ENCODE measurements at regions not wholly inside any gene's neighbourhood (a gene's known extent, or its start where the extent isn't known, plus 50 kb on each side); places are given as distances from the start of the nearest gene placed in this dataset.

DNA sequence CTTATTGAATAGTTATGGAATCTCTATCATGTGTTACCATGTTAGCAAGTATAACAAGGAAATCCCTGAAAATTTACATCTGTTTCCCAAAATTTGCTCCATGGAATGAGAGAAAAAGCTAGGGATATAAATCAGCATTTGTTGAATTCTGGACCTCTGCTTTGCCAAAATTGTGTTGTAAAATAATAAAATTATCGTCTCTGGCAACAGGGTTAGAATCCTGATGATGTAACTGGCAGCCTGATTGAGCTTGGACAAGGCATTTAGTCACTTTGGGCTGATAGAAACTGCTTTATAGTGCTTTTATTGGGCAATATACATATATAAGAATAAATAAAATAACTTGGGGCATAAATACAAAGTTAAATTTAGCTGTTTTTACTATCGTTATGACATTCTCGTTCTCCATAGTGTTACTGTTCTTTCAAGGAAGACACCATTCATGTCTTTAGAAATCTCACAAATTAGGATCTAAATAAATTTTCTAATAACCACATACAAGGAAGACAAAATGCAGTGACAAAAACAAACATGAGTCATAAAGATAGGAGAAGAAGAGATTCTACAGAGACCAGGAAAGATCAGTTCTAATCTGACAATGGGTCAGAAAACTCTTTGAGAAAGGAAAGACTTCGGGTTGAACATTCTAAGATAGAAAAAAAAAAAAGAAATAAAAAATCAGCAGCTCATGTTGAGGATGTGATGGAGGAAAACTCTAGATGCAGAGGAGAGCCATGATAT, 145.0 kb upstream of the CDH10 start:
- Histone ChIP-seq H3K9me3 (ENCODE audit: control insufficient read depth, low read length) (no peaks in the 10 kb centered on the region), H3K4me3 (ENCODE audit: insufficient read depth, low read depth, low read length) (no peak overlapping the region), H3K36me3 (ENCODE audit: control insufficient read depth, insufficient read depth, low read length) (no peaks in the 10 kb centered on the region), H3K27ac (ENCODE audit: insufficient read depth, low read depth, low read length, poor library complexity, severe bottlenecking) (no peak overlapping the region), H3K4me1 (ENCODE audit: control insufficient read depth, insufficient read depth, low read length) (no peaks in the 10 kb centered on the region), H3K27me3 (ENCODE audit: control insufficient read depth, insufficient read depth, low read length, poor library complexity, severe bottlenecking) (no peaks in the 10 kb centered on the region)
- 92 to 96% methylated on average over 4 of the region's 4 CpGs for WGBS, 2 experiments

- Histone ChIP-seq H3K4me1 (ENCODE audit: control insufficient read depth, insufficient read depth, low read length) (no peaks in the 10 kb centered on the region), H3K4me3 (ENCODE audit: insufficient read depth, low read depth, low read length) (no peak overlapping the region), H3K36me3 (ENCODE audit: control insufficient read depth, insufficient read depth, low read length) (no peaks in the 10 kb centered on the region), H3K27me3 (ENCODE audit: control insufficient read depth, insufficient read depth, low read length, poor library complexity, severe bottlenecking) (no peaks in the 10 kb centered on the region), H3K9me3 (ENCODE audit: control insufficient read depth, low read length) (no peaks in the 10 kb centered on the region), H3K27ac (ENCODE audit: insufficient read depth, low read depth, low read length, poor library complexity, severe bottlenecking) (no peak overlapping the region)
- 90 to 92% methylated on average over 2 of the region's 2 CpGs for WGBS, 2 experiments
Measured at GRCh38 chr5:24788829-24789514, 144.2 kb upstream of the CDH10 start.

DNA sequence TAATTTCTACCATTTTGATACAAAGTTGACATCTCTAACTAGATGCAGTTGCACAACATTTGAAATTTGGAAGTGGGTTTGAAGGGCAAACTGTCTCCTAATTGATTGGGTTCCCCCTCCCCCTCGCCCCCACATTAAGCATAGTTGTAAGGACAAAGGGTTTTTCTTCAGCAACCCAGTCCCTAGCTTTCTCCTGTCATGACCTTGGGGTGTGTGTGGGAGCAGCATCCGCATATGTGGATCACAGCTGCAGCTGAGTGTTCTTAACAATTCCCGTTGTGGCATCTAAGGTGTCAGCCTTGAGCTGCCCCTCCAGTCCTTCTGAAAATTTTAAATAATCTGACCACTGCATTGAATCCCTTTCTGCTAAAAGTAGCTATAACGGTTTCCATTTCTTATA, 141.3 kb upstream of the CDH10 start:
- Histone ChIP-seq H3K4me3 (ENCODE audit: insufficient read depth, low read depth, low read length) (no peak overlapping the region), H3K27ac (ENCODE audit: insufficient read depth, low read depth, low read length, poor library complexity, severe bottlenecking) (no peak overlapping the region), H3K4me1 (ENCODE audit: control insufficient read depth, insufficient read depth, low read length) (no peaks in the 10 kb centered on the region), H3K27me3 (ENCODE audit: control insufficient read depth, insufficient read depth, low read length, poor library complexity, severe bottlenecking) (no peaks in the 10 kb centered on the region), H3K36me3 (ENCODE audit: control insufficient read depth, insufficient read depth, low read length) (no peaks in the 10 kb centered on the region), H3K9me3 (ENCODE audit: control insufficient read depth, low read length) (no peaks in the 10 kb centered on the region)
- 75 to 76% methylated on average over 4 of the region's 4 CpGs for WGBS, 2 experiments

DNA sequence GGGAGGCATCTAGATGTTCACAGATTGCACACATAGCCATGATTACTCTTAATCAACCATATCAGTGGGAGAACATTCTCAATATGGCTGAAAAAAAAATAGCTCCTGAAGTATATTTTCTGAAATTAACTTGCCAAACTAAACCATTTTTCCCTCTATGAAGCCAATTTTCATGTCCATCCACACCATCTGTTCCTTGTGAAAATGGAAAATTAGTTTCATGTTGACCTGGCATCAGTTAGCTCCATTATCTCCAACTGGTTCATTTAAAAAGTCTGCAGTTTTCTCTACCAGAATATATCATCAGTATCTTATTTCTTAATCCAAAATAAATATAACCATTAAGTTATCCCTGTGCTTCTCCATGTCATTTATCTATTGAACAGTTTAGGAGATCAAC, 138.8 kb upstream of the CDH10 start:
- Histone ChIP-seq H3K36me3 (ENCODE audit: control insufficient read depth, insufficient read depth, low read length) (no peaks in the 10 kb centered on the region), H3K4me3 (ENCODE audit: insufficient read depth, low read depth, low read length) (no peak overlapping the region), H3K27ac (ENCODE audit: insufficient read depth, low read depth, low read length, poor library complexity, severe bottlenecking) (no peak overlapping the region), H3K9me3 (ENCODE audit: control insufficient read depth, low read length) (no peaks in the 10 kb centered on the region), H3K27me3 (ENCODE audit: control insufficient read depth, insufficient read depth, low read length, poor library complexity, severe bottlenecking) (no peaks in the 10 kb centered on the region), H3K4me1 (ENCODE audit: control insufficient read depth, insufficient read depth, low read length) (no peaks in the 10 kb centered on the region)

- H3K36me3 ChIP-seq (ENCODE audit: control insufficient read depth, insufficient read depth, low read length): no peaks in the 10 kb centered on the region
- 95% methylated on average over 7 to 8 of the region's 10 CpGs for WGBS, 2 experiments
- no peaks in the 10 kb centered on the region for H3K4me1 ChIP-seq (ENCODE audit: control insufficient read depth, insufficient read depth, low read length)
- no peak overlapping the region for H3K4me3 ChIP-seq (ENCODE audit: insufficient read depth, low read depth, low read length)
- no peaks in the 10 kb centered on the region for H3K9me3 ChIP-seq (ENCODE audit: control insufficient read depth, low read length)
- no peak overlapping the region for H3K27ac ChIP-seq (ENCODE audit: insufficient read depth, low read depth, low read length, poor library complexity, severe bottlenecking)
- H3K27me3 ChIP-seq (ENCODE audit: control insufficient read depth, insufficient read depth, low read length, poor library complexity, severe bottlenecking): no peaks in the 10 kb centered on the region
Measured at GRCh38 chr5:24777392-24777791, 132.6 kb upstream of the CDH10 start.

DNA sequence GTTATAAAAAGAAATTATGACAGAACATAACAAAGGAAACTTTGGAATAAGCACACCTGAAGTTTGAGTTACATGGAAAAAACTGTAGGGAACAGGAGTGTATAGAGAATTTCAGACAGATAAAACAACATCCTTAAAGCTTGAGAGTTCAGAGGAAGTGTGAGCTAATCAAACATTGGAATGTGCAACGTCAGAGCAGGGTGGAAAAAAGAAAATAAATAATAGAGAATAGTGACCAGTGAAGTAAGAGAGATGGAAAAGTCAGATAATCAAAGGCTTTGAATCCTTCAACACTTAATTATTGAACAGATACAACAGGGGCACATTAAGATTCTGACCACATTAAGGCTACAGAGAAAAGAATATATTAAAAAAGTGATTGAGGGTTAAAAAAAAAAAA, 128.5 kb upstream of the CDH10 start:
- Histone ChIP-seq H3K4me3 (ENCODE audit: insufficient read depth, low read depth, low read length) (no peak overlapping the region), H3K9me3 (ENCODE audit: control insufficient read depth, low read length) (no peaks in the 10 kb centered on the region), H3K27ac (ENCODE audit: insufficient read depth, low read depth, low read length, poor library complexity, severe bottlenecking) (no peak overlapping the region), H3K27me3 (ENCODE audit: control insufficient read depth, insufficient read depth, low read length, poor library complexity, severe bottlenecking) (no peaks in the 10 kb centered on the region), H3K36me3 (ENCODE audit: control insufficient read depth, insufficient read depth, low read length) (no peaks in the 10 kb centered on the region), H3K4me1 (ENCODE audit: control insufficient read depth, insufficient read depth, low read length) (no peaks in the 10 kb centered on the region)
- WGBS, 2 experiments: 71 to 91% methylated on average over 1 of the region's 1 CpG

DNA sequence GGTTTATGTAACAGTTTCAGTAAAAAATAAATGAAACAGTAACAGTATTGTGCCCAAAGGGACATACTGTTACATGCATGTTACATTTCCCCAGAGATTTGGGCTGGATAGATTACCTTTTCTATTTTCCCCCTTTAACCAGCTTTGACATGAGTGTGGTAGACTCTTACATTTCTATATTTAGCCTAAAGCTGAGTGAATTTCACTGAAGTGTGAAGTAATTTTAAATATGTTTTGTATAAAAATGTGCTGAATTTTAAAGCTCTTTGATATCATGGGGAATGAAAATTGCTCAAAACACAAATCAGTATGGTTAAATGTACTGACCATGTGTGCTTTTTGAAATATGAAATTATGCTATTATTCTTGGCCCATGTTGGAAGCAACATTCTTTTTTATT, 122.3 kb upstream of the CDH10 start:
- no peaks in the 10 kb centered on the region for H3K36me3 ChIP-seq (ENCODE audit: control insufficient read depth, insufficient read depth, low read length)
- no peaks in the 10 kb centered on the region for H3K9me3 ChIP-seq (ENCODE audit: control insufficient read depth, low read length)
- H3K4me3 ChIP-seq (ENCODE audit: insufficient read depth, low read depth, low read length): no peak overlapping the region
- H3K27me3 ChIP-seq (ENCODE audit: control insufficient read depth, insufficient read depth, low read length, poor library complexity, severe bottlenecking): no peaks in the 10 kb centered on the region
- H3K27ac ChIP-seq (ENCODE audit: insufficient read depth, low read depth, low read length, poor library complexity, severe bottlenecking): no peak overlapping the region
- no peaks in the 10 kb centered on the region for H3K4me1 ChIP-seq (ENCODE audit: control insufficient read depth, insufficient read depth, low read length)

DNA sequence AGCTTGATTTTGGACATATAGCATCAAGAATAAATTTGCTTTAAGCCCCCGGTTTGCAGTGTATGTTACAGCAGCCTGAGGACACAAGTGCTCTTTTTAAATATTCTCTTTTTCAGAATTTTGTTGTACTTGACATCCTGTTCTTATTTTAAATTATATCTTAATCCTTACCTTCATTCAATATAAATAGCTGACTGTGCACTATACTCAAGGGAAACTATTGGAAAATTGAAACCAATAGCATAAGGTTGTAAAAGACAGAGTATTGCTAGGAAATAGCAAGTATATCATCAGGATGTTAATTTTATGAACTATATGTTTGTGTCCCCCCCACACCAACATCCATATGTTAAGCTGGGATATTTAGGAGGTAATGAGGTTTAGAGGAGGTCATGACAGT, 120.4 kb upstream of the CDH10 start:
- Histone ChIP-seq H3K4me3 (ENCODE audit: insufficient read depth, low read depth, low read length) (no peak overlapping the region), H3K27me3 (ENCODE audit: control insufficient read depth, insufficient read depth, low read length, poor library complexity, severe bottlenecking) (no peaks in the 10 kb centered on the region), H3K9me3 (ENCODE audit: control insufficient read depth, low read length) (no peaks in the 10 kb centered on the region), H3K27ac (ENCODE audit: insufficient read depth, low read depth, low read length, poor library complexity, severe bottlenecking) (no peak overlapping the region), H3K36me3 (ENCODE audit: control insufficient read depth, insufficient read depth, low read length) (no peaks in the 10 kb centered on the region), H3K4me1 (ENCODE audit: control insufficient read depth, insufficient read depth, low read length) (no peaks in the 10 kb centered on the region)
- WGBS, 2 experiments: 80 to 93% methylated on average over 1 of the region's 1 CpG

GRCh38 chr5:24750355-24750754, 105.6 kb upstream of the CDH10 start:
- Histone ChIP-seq H3K27me3 (ENCODE audit: control insufficient read depth, insufficient read depth, low read length, poor library complexity, severe bottlenecking) (no peaks in the 10 kb centered on the region), H3K4me1 (ENCODE audit: control insufficient read depth, insufficient read depth, low read length) (no peaks in the 10 kb centered on the region), H3K27ac (ENCODE audit: insufficient read depth, low read depth, low read length, poor library complexity, severe bottlenecking) (no peak overlapping the region), H3K36me3 (ENCODE audit: control insufficient read depth, insufficient read depth, low read length) (no peaks in the 10 kb centered on the region), H3K4me3 (ENCODE audit: insufficient read depth, low read depth, low read length) (no peak overlapping the region), H3K9me3 (ENCODE audit: control insufficient read depth, low read length) (no peaks in the 10 kb centered on the region)
- 86 to 89% methylated on average over 3 of the region's 3 CpGs for WGBS, 2 experiments

DNA sequence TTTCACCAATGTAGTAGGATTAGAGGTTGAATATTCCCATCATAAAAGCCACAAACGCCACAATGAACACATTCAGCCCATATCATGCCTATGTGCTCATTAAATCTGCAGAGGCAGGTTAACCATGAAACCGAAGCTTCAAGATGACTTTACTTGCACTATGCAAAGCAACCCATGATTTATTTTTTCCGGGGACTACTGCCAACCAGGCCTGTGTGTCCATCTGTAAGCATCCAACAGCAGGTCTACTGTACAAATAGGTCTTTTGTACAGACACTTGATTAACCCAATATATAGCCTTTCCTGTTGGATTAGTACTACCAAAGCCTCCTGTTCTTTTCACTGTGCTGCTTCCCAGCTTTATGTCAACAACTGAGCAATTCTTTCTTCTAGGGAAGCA, 104.9 kb upstream of the CDH10 start:
- H3K4me3 ChIP-seq (ENCODE audit: insufficient read depth, low read depth, low read length): no peak overlapping the region
- H3K36me3 ChIP-seq (ENCODE audit: control insufficient read depth, insufficient read depth, low read length): no peaks in the 10 kb centered on the region
- H3K9me3 ChIP-seq (ENCODE audit: control insufficient read depth, low read length): no peaks in the 10 kb centered on the region
- WGBS, 2 experiments: 94% methylated on average over 3 of the region's 3 CpGs
- no peak overlapping the region for H3K27ac ChIP-seq (ENCODE audit: insufficient read depth, low read depth, low read length, poor library complexity, severe bottlenecking)
- H3K27me3 ChIP-seq (ENCODE audit: control insufficient read depth, insufficient read depth, low read length, poor library complexity, severe bottlenecking): no peaks in the 10 kb centered on the region
- no peaks in the 10 kb centered on the region for H3K4me1 ChIP-seq (ENCODE audit: control insufficient read depth, insufficient read depth, low read length)

Data from ectodermal cell (in vitro differentiated cells).